Ovary (tissue), 7 donors: ENCODE measurements at regions not wholly inside any gene's neighbourhood (a gene's known extent, or its start where the extent isn't known, plus 50 kb on each side); places are given as distances from the start of the nearest gene placed in this dataset.
"Not testable (repeated sequence)": the region's sequence is repeated elsewhere in the genome, so short reads cannot be mapped to it uniquely, and the experiment has no call there.

ENCODE experiments used
- DNase-seq, 5 donors: peaks; one replicate each; pipeline ENCODE4 v3.0.0-alpha.2; 2019 to 2020
- H3K27ac ChIP-seq, 2 donors: fragments of 200-600 bp; one replicate each; pipeline versions ENCODE4 v1.5.1 to v1.8.0; 2019 to 2022
- H3K27me3 ChIP-seq: fragments of 200-600 bp; one replicate; pipeline ENCODE4 v1.8.0; 2022
- H3K36me3 ChIP-seq: fragments of 200-600 bp; sonication (generic); one replicate; pipeline ENCODE4 v1.5.1; 2019
- H3K4me1 ChIP-seq: one replicate; pipeline ENCODE4 v1.8.1; 2013; ENCODE audit warnings: mild to moderate bottlenecking, moderate library complexity; ENCODE audit not compliant: insufficient read depth
- H3K4me3 ChIP-seq: fragments of 200-600 bp; sonication (generic); one replicate; pipeline ENCODE4 v1.5.1; 2017
- H3K9me3 ChIP-seq, 2 donors: fragments of 200-600 bp in 1 of 2; sonication (generic) in 1 of 2; one replicate each; pipeline versions ENCODE4 v1.5.1 to v1.8.1; 2013 to 2019; ENCODE audit warnings: mild to moderate bottlenecking in 1 of 2, moderate library complexity in 1 of 2
- CTCF ChIP-seq, 3 donors: fragments of 450-650 bp in 2 of 3; fragments of 200-600 bp in 1 of 3; IDR thresholded peaks; one replicate each; pipeline versions ENCODE4 v1.5.1 to v1.8.0; 2016 to 2022; ENCODE audit warnings: antibody characterized with exemption in 3 of 3, mild to moderate bottlenecking in 1 of 3
- EP300 ChIP-seq: sonication (generic); formaldehyde crosslinking; IDR thresholded peaks from one replicate; pipeline ENCODE4 v1.6.1; 2017; ENCODE audit warnings: antibody characterized with exemption
- POLR2A ChIP-seq: fragments of 450-650 bp; IDR thresholded peaks from one replicate; pipeline ENCODE4 v1.6.1; 2017; ENCODE audit warnings: antibody characterized with exemption, mild to moderate bottlenecking, moderate library complexity
- WGBS, 3 donors: extraction: QIAGEN DNeasy Blood & Tissue Kit in 1 of 3; methylation state at CpG; one replicate each; pipeline versions ENCODE4 v1.1.5 to v1.1.7; 2013 to 2017; 5-methylcytosine and 5-hydroxymethylcytosine counted together
- intact Hi-C, 4 donors: fragments of 100-400 bp; cut with DNase I; formaldehyde crosslinking; loops; one replicate each; pipeline versions ENCODE4 v1.11.0 to v1.15.1; 2022 to 2023
- donor health status: DM: no; HTN: no; CAD: no; lungs with moderate emphysema.
- donor health status: DM: no; HTN: no; CAD: no.
- donor health status: Bipolar disorder and iron deficiency.
- donor health status: DM: no; HTN: no; CAD: no.
- donor health status: DM: yes; HTN: yes; CAD: no.

GRCh38 chr17:83170571-83171260 is 91.3 kb downstream of the METRNL start:
- intact Hi-C loops, result no loop called here
- no peaks in the 10 kb centered on the region for H3K4me1 ChIP-seq
- no peak overlapping the region for H3K27ac ChIP-seq
- H3K36me3 ChIP-seq, result no peaks in the 10 kb centered on the region
- WGBS, 3 donors, result 69 to 74% (median 70%) methylated on average over 9 of the region's 9 CpGs
- no peak for DNase-seq
- H3K27me3 ChIP-seq, result no peaks in the 10 kb centered on the region
- H3K9me3 ChIP-seq, result no peaks in the 10 kb centered on the region
- TF ChIP-seq EP300, result no peak
- no peak for TF ChIP-seq CTCF (IDR thresholded peaks at IDR 0.05)
- no peak for TF ChIP-seq POLR2A
- H3K4me3 ChIP-seq, result no peak overlapping the region

- H3K36me3 ChIP-seq, result no peaks in the 10 kb centered on the region
- TF ChIP-seq CTCF (IDR thresholded peaks at IDR 0.05) (no peak), POLR2A (no peak), EP300 (no peak)
- intact Hi-C loops, result no loop called here
- peak in 1 of 5 donors; percentile 7 for DNase-seq
- H3K27ac ChIP-seq, result no peak overlapping the region
- no peaks in the 10 kb centered on the region for H3K4me1 ChIP-seq
- no peak overlapping the region for H3K4me3 ChIP-seq
- H3K9me3 ChIP-seq, result no peaks in the 10 kb centered on the region
- no peaks in the 10 kb centered on the region for H3K27me3 ChIP-seq
- 82 to 92% (median 92%) methylated on average over 19 to 21 of the region's 21 CpGs for WGBS, 3 donors
Measured at GRCh38 chr17:83171661-83172060, 92.3 kb downstream of the METRNL start.

- H3K9me3 ChIP-seq, H3K27ac ChIP-seq, H3K36me3 ChIP-seq, H3K27me3 ChIP-seq, H3K4me3 ChIP-seq, H3K4me1 ChIP-seq, intact Hi-C loops: not testable (repeated sequence)
- 88 to 95% (median 94%) methylated on average over 7 to 9 of the region's 9 CpGs for WGBS, 3 donors
- DNase-seq, result peak in 1 of 5 donors; percentile 12
Measured at GRCh38 chr17:83172099-83172498, 92.7 kb downstream of the METRNL start.

GRCh38 chr17:83172646-83173045 is 93.2 kb downstream of the METRNL start:
- 84 to 88% methylated on average over 5 to 20 of the region's 20 CpGs; no CpG with 5 or more reads in 1 of the 3 donors for WGBS, 3 donors
- H3K27me3 ChIP-seq, H3K36me3 ChIP-seq, H3K27ac ChIP-seq, H3K4me3 ChIP-seq, DNase-seq, H3K9me3 ChIP-seq, intact Hi-C loops, H3K4me1 ChIP-seq: not testable (repeated sequence)

GRCh38 chr17:83173180-83173913 is 93.9 kb downstream of the METRNL start:
- H3K27me3 ChIP-seq, H3K4me3 ChIP-seq, intact Hi-C loops, H3K9me3 ChIP-seq, H3K27ac ChIP-seq, H3K4me1 ChIP-seq, H3K36me3 ChIP-seq: not testable (repeated sequence)
- WGBS, 3 donors, result 89 to 92% (median 91%) methylated on average over 17 to 24 of the region's 24 CpGs
- DNase-seq, result peak in 2 of 5 donors; percentile 7 to 11

GRCh38 chr17:83173914-83174361 is 94.5 kb downstream of the METRNL start:
- no peak for TF ChIP-seq CTCF (IDR thresholded peaks at IDR 0.05)
- TF ChIP-seq EP300, result no peak
- TF ChIP-seq POLR2A, result no peak
- Histone ChIP-seq H3K27ac (no peak overlapping the region), H3K4me3 (no peak overlapping the region), H3K9me3 (no peaks in the 10 kb centered on the region), H3K36me3 (no peaks in the 10 kb centered on the region), H3K27me3 (no peaks in the 10 kb centered on the region), H3K4me1 (no peaks in the 10 kb centered on the region)
- peak in 3 of 5 donors; percentile 12 to 32 (median 14) for DNase-seq
- intact Hi-C loops, result no loop called here
- 92 to 96% (median 95%) methylated on average over 15 to 18 of the region's 18 CpGs for WGBS, 3 donors
